ENCODE measurements at regions not wholly inside any gene's neighbourhood (a gene's known extent, or its start where the extent isn't known, plus 50 kb on each side); places are given as distances from the start of the nearest gene placed in this dataset.
"Not testable (repeated sequence)": the region's sequence is repeated elsewhere in the genome, so short reads cannot be mapped to it uniquely, and the experiment has no call there.

- not testable (repeated sequence) for DNase-seq (ENCODE audit: low read depth)
Observed at GRCh38 chr2:4988444-4988843, 703.7 kb upstream of the SOX11 start.

- no peak for DNase-seq (ENCODE audit: low read depth)
Observed at GRCh38 chr2:4992226-4992625, 700.0 kb upstream of the SOX11 start.

DNA sequence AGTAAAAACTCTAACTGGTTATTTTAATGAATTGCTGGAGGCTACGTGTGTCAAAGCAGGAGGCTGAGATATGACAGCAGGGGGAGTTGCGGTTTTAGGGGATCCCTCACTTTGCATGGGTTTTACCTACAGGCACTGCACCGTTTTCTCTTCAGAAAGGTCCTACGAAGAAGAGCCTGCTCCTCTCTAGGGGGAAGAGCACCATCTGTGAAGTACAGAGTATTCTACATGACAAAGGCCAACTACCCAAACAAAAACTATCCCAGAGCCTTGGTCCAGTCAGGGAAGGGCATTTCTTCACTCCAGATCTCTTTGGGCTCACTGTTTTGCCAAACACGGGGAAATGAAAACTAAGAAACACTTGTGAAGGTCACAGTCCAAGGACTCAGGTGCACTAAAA is 696.7 kb upstream of the SOX11 start:
- no peak for DNase-seq (ENCODE audit: low read depth)

- DNase-seq (ENCODE audit: low read depth), result no peak
Observed at GRCh38 chr2:5007596-5007995, 684.6 kb upstream of the SOX11 start.

- DNase-seq (ENCODE audit: low read depth), result no peak
Observed at GRCh38 chr2:5019324-5019723, 672.9 kb upstream of the SOX11 start.

GRCh38 chr2:5020116-5020875 is 671.9 kb upstream of the SOX11 start:
- no peak for DNase-seq (ENCODE audit: low read depth)

GRCh38 chr2:5021136-5021535 is 671.0 kb upstream of the SOX11 start:
- no peak for DNase-seq (ENCODE audit: low read depth)

DNA sequence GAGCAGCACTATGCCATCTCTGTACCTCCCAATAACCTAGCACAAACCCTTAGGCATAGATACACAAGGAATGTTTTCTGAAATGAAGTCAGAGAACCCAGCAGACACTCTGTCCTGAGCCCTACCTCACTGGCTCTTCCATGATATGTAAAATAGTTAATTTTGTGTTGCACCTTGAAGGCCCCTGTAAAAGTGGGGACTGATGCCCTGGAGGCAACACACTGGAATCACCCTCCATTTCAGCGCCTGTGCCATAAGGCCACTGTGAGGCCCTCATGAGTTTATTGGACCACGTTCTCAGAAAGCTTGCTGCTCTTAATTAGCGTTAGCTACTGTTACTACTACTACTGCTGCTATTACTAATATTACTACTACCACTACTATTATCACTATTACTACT is 670.1 kb upstream of the SOX11 start:
- no peak for DNase-seq (ENCODE audit: low read depth)

DNA sequence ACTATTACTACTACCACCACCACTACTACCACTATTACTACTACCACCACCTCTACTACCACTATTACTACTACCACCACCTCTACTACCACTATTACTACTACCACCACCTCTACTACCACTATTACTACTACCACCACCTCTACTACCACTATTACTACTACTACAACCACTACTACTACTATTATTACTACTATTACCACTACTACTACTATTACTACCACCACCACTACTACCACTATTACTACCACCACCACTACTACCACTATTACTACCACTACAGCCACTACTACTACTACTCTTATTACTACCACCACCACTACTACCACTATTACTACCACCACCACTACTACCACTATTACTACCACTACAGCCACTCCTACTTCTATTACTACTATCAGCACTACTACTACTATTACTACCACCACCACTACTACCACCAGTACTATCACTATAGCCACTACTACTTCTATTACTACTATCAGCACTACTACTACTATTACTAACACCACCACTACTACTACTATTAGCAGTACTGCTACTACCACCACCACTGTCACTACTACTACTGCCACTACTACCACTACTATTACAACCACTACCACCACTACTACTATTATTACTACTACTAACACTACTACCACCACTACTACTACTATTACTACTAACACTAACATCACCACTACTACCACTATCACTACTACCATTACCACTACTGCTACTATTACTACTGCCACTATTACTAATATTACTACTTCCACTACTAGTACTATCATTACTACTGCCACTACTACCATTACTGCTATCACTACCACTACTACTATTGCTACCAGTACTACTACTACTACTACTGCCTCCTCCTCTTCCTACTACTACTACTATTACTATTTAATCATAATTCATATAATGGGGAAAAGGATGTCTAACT is 669.2 kb upstream of the SOX11 start:
- DNase-seq (ENCODE audit: low read depth), result not testable (repeated sequence)

- DNase-seq (ENCODE audit: low read depth), result no peak
Observed at GRCh38 chr2:5026571-5027234, 665.5 kb upstream of the SOX11 start.

DNA sequence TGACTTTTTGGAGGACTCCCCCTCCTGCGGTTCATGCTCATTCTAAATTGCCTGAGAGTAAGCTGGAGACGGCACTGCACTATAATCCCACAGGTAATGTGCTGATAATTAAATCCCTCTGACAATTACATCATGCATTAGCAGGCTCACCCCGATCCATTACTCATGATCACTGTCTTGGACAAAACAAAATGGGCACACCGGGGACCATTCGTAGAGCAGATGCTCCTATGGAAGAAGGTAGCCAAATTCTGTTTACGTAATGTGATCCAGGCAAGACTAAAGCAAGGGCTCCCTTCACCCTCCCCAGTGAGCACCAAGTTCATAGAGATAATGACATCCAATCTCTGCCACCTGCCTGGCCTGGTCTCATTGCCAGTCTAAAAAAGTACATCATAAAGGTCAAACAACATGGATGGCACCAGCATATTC is 657.1 kb upstream of the SOX11 start:
- DNase-seq (ENCODE audit: low read depth), result no peak

DNA sequence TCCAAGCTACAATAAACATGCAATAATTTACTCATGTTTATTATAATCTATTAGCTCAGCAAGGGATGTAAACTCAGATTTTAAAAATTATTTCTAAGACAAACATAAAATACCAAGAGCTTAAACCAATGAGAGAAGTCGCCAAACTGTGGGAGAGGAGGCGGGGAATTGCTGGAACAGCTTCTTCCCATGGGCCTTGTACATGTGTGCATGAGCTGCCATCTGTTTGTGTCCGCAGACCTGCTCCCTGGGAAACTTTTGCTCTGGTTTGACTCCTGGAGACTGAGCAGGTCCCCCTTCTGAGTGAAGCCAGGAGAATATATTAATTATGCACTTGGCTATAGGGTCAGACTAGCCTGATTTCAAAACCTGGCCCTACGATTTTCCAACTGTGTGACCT is 655.9 kb upstream of the SOX11 start:
- no peak for DNase-seq (ENCODE audit: low read depth)

DNA sequence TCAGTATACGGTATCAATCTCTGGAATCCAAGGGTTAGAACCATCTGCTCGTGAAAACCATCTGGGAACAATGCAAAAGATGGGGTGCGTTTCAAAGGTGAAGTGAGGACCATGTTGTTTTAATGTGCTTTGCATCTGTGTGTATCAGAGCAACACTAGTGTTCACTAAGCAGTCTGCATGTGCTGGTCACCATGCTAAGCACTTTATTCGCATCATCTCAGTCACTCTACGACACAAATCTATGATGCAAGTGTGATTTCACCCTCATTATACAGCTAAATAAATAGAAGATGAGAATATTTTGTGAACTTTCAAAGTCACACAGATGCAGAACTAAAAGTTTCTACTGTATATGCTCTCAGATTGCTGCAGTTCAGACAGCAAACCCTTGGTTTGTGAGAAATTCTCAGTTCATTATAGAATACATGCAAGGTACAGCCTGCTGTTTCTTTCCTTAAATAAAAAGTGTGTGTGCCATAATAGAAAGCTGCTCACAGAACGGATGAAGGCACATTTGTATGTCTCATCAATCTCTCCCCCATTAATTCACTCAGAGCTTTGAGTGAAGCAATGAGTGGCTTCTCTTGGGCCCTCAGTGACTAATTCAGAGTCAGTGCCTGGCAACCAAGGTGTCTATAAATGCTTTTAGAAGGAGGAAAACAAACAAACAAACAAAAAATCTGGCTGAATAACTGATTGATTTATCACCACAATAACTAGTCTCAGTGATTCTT is 652.8 kb upstream of the SOX11 start:
- DNase-seq (ENCODE audit: low read depth), result no peak

DNA sequence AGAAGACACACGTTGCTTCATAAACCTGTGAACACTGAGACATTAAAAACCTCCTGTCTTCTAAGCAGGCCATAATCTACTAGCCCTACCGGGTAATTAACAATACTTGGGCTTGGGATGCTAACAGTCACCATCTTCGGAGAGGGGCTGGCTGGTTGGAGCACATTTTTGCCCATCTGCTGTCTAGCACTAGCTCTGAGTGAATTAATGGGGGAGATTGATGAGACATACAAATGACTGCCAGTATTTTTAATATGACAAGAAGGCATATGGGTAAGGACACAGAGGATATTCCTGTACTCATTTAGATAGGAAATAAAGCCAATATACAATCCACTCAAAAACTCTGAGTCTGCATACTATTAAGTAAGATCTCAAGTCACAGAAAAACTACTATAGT is 651.6 kb upstream of the SOX11 start:
- no peak for DNase-seq (ENCODE audit: low read depth)

GRCh38 chr2:5041501-5041900 is 650.7 kb upstream of the SOX11 start:
- no peak for DNase-seq (ENCODE audit: low read depth)

DNA sequence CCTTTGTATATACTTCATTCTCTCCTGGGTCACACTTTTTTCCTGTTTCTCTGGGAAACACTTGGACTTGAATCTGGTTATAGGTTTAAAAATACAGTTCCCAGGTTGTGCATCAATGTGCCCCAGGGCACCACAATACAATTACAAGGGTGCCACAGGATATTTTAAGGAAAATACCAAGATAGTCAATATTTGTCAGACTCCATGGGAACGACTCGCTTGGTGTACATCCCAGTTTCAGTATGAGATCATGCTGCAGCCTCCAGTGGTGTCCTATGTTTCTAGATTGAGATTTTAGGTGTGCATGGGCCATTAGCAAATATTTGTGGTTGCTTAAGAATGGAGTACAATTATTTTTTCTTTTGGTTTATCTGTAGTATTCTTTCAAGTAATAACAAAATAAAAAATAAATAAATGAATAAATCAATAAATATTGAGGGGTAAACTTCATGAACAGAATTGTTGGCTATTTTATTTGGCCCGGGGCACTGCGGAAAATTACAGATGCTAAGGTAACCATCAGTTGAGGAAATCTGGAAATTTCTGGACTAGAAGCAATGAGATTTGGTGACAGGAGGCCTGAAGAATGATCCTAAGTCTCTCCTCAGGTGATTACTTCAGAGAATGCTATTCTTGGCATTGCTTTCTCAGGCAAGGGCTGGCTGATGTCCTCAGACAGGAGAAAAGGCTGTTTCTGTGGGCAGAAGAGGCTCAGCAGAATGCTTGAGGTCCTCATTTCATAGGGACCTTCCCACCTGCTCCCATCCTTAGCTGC is 649.3 kb upstream of the SOX11 start:
- DNase-seq (ENCODE audit: low read depth), result no peak

DNA sequence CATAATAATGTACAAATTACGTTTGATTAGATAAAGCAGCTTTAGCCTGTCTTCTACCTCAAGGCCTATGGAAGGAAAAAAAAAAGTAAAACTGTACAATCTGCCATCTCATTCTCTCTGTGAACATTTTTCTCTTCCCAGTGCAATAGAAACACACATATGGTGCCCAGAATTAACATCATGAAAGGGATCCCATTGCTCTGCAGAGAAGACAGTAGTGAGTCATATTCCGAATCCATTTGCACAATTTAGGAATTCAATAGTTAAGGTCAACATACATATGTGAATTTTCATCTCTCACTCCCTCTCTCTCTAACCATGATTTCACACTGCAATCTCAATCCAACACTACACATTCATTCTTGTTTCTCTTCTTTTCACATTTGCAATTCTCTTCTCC is 640.9 kb upstream of the SOX11 start:
- no peak for DNase-seq (ENCODE audit: low read depth)

DNA sequence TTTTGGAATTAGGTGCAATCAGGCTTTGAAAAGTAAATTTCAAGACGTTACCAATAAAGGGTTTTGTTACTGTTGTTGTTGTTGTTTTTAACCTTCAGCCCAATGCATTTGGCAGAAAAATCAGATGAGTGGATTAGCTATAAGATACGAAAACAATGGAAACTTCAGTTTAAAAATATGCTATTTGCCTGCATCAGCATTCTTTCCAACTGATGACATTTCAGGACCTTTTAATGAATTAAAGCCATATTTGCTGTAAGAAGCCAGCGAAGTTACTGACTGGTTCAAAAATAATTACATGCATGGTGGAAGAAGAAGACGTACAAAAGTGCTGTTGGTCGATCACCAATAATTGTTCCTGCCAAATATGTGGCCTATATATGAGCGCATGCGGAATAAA is 639.3 kb upstream of the SOX11 start:
- DNase-seq (ENCODE audit: low read depth), result no peak

DNA sequence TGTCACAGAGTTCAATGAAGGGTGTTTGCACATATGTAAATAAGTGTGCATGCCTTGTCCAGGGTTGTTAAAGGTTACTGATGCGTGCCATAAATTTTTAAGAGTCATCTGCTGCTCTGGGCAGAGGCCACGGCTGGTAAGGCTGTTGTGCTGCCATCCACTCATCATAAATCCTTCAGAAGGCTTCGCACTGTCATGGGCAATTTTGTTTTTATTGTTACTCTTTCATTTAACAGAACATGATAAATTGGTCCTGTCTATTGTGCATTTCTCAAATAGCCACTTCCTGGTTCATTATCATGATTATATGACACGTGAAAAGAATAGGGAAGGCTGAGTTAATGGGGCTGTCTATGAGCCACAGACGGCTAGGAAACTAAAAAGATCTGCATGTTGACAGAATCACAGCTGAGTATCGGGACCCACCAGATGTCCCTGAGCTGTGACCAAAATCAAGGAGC is 634.3 kb upstream of the SOX11 start:
- no peak for DNase-seq (ENCODE audit: low read depth)

- DNase-seq (ENCODE audit: low read depth), result no peak
Observed at GRCh38 chr2:5060956-5061355, 631.2 kb upstream of the SOX11 start.

- DNase-seq (ENCODE audit: low read depth), result no peak
Observed at GRCh38 chr2:5064687-5065086, 627.5 kb upstream of the SOX11 start.
